ENCODE measurements at regions not wholly inside any gene's neighbourhood (a gene's known extent, or its start where the extent isn't known, plus 50 kb on each side); places are given as distances from the start of the nearest gene placed in this dataset.
"Not testable (repeated sequence)": the region's sequence is repeated elsewhere in the genome, so short reads cannot be mapped to it uniquely, and the experiment has no call there.

GRCh38 chr5:106258591-106259125, 1412.1 kb downstream of the EFNA5 start:
- Histone ChIP-seq H3K9me3 (ENCODE audit: low read depth, low read length, poor library complexity, severe bottlenecking) (no peaks in the 10 kb centered on the region), H3K4me1 (ENCODE audit: insufficient read depth, low read length, poor library complexity, severe bottlenecking) (no peaks in the 10 kb centered on the region), H3K27me3 (replicated peaks; ENCODE audit: insufficient read depth, low read depth, low read length, poor library complexity) (no peaks in the 10 kb centered on the region), H3K36me3 (ENCODE audit: insufficient read depth, low read length, poor library complexity, severe bottlenecking) (no peaks in the 10 kb centered on the region), H3K27ac (ENCODE audit: low read depth, low read length, poor library complexity, severe bottlenecking) (no peak overlapping the region), H3K4me3 (ENCODE audit: low read depth, low read length, poor library complexity, severe bottlenecking) (no peak overlapping the region)
- CTCF ChIA-PET, result no interaction called here
- BruUV-seq (replicated peaks), result no TSS peak
- POLR2A ChIA-PET (ENCODE audit: low non-redundant PET), result no interaction called here
- no peak for DNase-seq (ENCODE audit: low spot score)
- no peak for TF ChIP-seq EZH2 (IDR thresholded peaks at IDR 0.05; ENCODE audit: borderline replicate concordance, low read depth, low read length, poor library complexity, severe bottlenecking)
- TF ChIP-seq CTCF (conservative IDR thresholded peaks at IDR 0.05; ENCODE audit: low read depth, low read length), result no peak
- intact Hi-C loops (cut with micrococcal nuclease; ENCODE audit: unreplicated experiment), result no loop called here

- H3K27me3 ChIP-seq (replicated peaks; ENCODE audit: insufficient read depth, low read depth, low read length, poor library complexity), result no peaks in the 10 kb centered on the region
- H3K4me3 ChIP-seq (ENCODE audit: low read depth, low read length, poor library complexity, severe bottlenecking), result no peak overlapping the region
- H3K9me3 ChIP-seq (ENCODE audit: low read depth, low read length, poor library complexity, severe bottlenecking), result no peaks in the 10 kb centered on the region
- intact Hi-C loops (cut with micrococcal nuclease; ENCODE audit: unreplicated experiment), result no loop called here
- no peak for DNase-seq (ENCODE audit: low spot score)
- no peak overlapping the region for H3K27ac ChIP-seq (ENCODE audit: low read depth, low read length, poor library complexity, severe bottlenecking)
- CTCF ChIA-PET, result no interaction called here
- BruUV-seq (replicated peaks), result no TSS peak
- POLR2A ChIA-PET (ENCODE audit: low non-redundant PET), result no interaction called here
- TF ChIP-seq EZH2 (IDR thresholded peaks at IDR 0.05; ENCODE audit: borderline replicate concordance, low read depth, low read length, poor library complexity, severe bottlenecking), result no peak
- no peak for TF ChIP-seq CTCF (conservative IDR thresholded peaks at IDR 0.05; ENCODE audit: low read depth, low read length)
- no peaks in the 10 kb centered on the region for H3K4me1 ChIP-seq (ENCODE audit: insufficient read depth, low read length, poor library complexity, severe bottlenecking)
- H3K36me3 ChIP-seq (ENCODE audit: insufficient read depth, low read length, poor library complexity, severe bottlenecking), result no peaks in the 10 kb centered on the region
Observed at GRCh38 chr5:106254784-106255183, 1416.0 kb downstream of the EFNA5 start.

GRCh38 chr5:106246044-106246745, 1424.5 kb downstream of the EFNA5 start:
- intact Hi-C loops (cut with micrococcal nuclease; ENCODE audit: unreplicated experiment); POLR2A ChIA-PET (ENCODE audit: low non-redundant PET); H3K36me3 ChIP-seq (ENCODE audit: insufficient read depth, low read length, poor library complexity, severe bottlenecking); H3K27ac ChIP-seq (ENCODE audit: low read depth, low read length, poor library complexity, severe bottlenecking); H3K4me3 ChIP-seq (ENCODE audit: low read depth, low read length, poor library complexity, severe bottlenecking); BruUV-seq (replicated peaks); DNase-seq (ENCODE audit: low spot score); H3K27me3 ChIP-seq (replicated peaks; ENCODE audit: insufficient read depth, low read depth, low read length, poor library complexity); CTCF ChIA-PET; H3K9me3 ChIP-seq (ENCODE audit: low read depth, low read length, poor library complexity, severe bottlenecking); H3K4me1 ChIP-seq (ENCODE audit: insufficient read depth, low read length, poor library complexity, severe bottlenecking): not testable (repeated sequence)

- no TSS peak for BruUV-seq (replicated peaks)
- ChIA-PET POLR2A (ENCODE audit: low non-redundant PET) (no interaction called here), CTCF (no interaction called here)
- DNase-seq (ENCODE audit: low spot score), result peak; percentile 2
- Histone ChIP-seq H3K27ac (ENCODE audit: low read depth, low read length, poor library complexity, severe bottlenecking) (no peak overlapping the region), H3K9me3 (ENCODE audit: low read depth, low read length, poor library complexity, severe bottlenecking) (no peaks in the 10 kb centered on the region), H3K36me3 (ENCODE audit: insufficient read depth, low read length, poor library complexity, severe bottlenecking) (no peaks in the 10 kb centered on the region), H3K4me1 (ENCODE audit: insufficient read depth, low read length, poor library complexity, severe bottlenecking) (no peaks in the 10 kb centered on the region), H3K27me3 (replicated peaks; ENCODE audit: insufficient read depth, low read depth, low read length, poor library complexity) (no peaks in the 10 kb centered on the region), H3K4me3 (ENCODE audit: low read depth, low read length, poor library complexity, severe bottlenecking) (no peak overlapping the region)
- intact Hi-C loops (cut with micrococcal nuclease; ENCODE audit: unreplicated experiment), result no loop called here
- no peak for TF ChIP-seq CTCF (conservative IDR thresholded peaks at IDR 0.05; ENCODE audit: low read depth, low read length)
- no peak for TF ChIP-seq EZH2 (IDR thresholded peaks at IDR 0.05; ENCODE audit: borderline replicate concordance, low read depth, low read length, poor library complexity, severe bottlenecking)
Observed at GRCh38 chr5:106241409-106241808, 1429.3 kb downstream of the EFNA5 start.

Data from A673 (cell line).